ES-I3 (cell line): ENCODE measurements at regions not wholly inside any gene's neighbourhood (a gene's known extent, or its start where the extent isn't known, plus 50 kb on each side); places are given as distances from the start of the nearest gene placed in this dataset.
"Not testable (repeated sequence)": the region's sequence is repeated elsewhere in the genome, so short reads cannot be mapped to it uniquely, and the experiment has no call there.

Experiments used
- H3K36me3 ChIP-seq: 2 replicates; pipeline ENCODE4 v1.6.1; 2013; ENCODE audit warnings: mild to moderate bottlenecking, low read length, control low read depth, moderate library complexity; ENCODE audit not compliant: insufficient read depth
- H3K4me1 ChIP-seq: 2 replicates; pipeline ENCODE4 v1.6.1; 2013; ENCODE audit warnings: mild to moderate bottlenecking, control low read depth, low read length; ENCODE audit not compliant: insufficient read depth
- H3K9ac ChIP-seq: 2 replicates; pipeline ENCODE4 v1.6.1; 2013; ENCODE audit warnings: low read depth, mild to moderate bottlenecking, low read length, moderate library complexity
- H3K9me3 ChIP-seq: 2 replicates; pipeline ENCODE4 v1.6.1; 2013; ENCODE audit warnings: mild to moderate bottlenecking, low read length, moderate library complexity; ENCODE audit not compliant: control insufficient read depth, insufficient read depth

GRCh38 chr12:27873010-27873409 is 93.0 kb upstream of the MANSC4 start:
- Histone ChIP-seq H3K4me1 (no peaks in the 10 kb centered on the region), H3K9me3 (no peaks in the 10 kb centered on the region), H3K36me3 (no peaks in the 10 kb centered on the region), H3K9ac (no peak overlapping the region)

- Histone ChIP-seq H3K4me1 (no peaks in the 10 kb centered on the region), H3K36me3 (no peaks in the 10 kb centered on the region), H3K9ac (no peak overlapping the region), H3K9me3 (no peaks in the 10 kb centered on the region)
Observed at GRCh38 chr12:27871946-27872345, 91.9 kb upstream of the MANSC4 start.

DNA sequence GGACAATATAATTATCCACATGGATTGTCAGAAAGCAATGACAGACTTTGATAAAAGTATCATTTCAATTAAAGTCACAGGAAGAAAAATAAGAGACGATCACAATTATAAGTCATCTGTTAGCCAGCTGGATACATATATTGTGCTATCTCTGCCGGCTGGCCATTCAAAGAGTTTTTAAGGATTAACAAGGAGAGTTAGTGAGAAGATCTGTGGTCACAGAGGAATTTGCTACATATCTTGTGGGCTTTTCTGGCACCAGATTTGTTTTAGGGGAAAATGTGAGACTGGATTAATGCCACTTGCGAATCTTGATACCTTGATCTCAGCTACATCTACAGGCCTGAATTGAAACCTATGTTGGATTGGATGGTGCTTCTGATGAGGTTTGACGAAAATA is 90.9 kb upstream of the MANSC4 start:
- no peaks in the 10 kb centered on the region for H3K36me3 ChIP-seq
- H3K4me1 ChIP-seq, result no peaks in the 10 kb centered on the region
- no peak overlapping the region for H3K9ac ChIP-seq
- no peaks in the 10 kb centered on the region for H3K9me3 ChIP-seq

- H3K9ac ChIP-seq, result no peak overlapping the region
- no peaks in the 10 kb centered on the region for H3K4me1 ChIP-seq
- H3K36me3 ChIP-seq, result no peaks in the 10 kb centered on the region
- H3K9me3 ChIP-seq, result no peaks in the 10 kb centered on the region
Observed at GRCh38 chr12:27869567-27869966, 89.5 kb upstream of the MANSC4 start.

- H3K9ac ChIP-seq, result no peak overlapping the region
- no peaks in the 10 kb centered on the region for H3K4me1 ChIP-seq
- H3K9me3 ChIP-seq, result no peaks in the 10 kb centered on the region
- H3K36me3 ChIP-seq, result no peaks in the 10 kb centered on the region
Observed at GRCh38 chr12:27868139-27868538, 88.1 kb upstream of the MANSC4 start.

DNA sequence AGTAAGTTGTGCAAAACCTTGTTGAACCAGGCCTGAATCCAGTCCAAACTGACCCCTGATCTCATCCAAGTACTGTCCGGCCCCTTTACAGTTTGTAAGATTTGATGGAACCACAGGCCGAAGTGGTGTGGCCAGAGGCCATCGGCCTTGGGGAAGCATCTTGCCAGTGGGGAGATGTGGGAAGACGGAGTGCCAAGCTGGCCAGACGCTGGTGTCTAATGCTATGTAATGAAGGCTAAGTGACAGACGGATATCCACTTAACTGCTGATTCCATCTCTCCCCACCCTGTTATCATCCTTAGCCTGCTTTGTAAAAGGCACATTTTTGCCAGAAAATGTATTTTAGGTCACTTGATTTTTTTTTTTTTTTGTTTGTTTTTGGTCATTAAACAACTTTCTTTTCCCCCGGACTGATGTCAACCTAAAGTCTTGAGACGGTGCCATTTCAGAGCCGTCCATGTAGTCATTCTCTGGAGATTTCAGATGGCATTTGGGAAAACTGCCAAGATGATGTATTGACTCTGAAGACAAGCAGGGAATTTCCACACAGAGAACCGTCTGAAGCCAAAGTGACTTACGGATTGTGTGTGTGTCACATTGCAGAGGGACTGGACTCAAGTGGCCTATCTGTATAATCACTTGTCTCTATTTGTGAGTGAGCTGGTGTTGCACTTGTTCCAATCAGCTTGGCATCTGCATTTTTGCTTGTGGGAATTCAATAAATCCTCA is 86.5 kb upstream of the MANSC4 start:
- Histone ChIP-seq H3K4me1 (no peaks in the 10 kb centered on the region), H3K9ac (no peak overlapping the region), H3K36me3 (no peaks in the 10 kb centered on the region), H3K9me3 (no peaks in the 10 kb centered on the region)

GRCh38 chr12:27865421-27865820 is 85.4 kb upstream of the MANSC4 start:
- no peaks in the 10 kb centered on the region for H3K4me1 ChIP-seq
- no peaks in the 10 kb centered on the region for H3K36me3 ChIP-seq
- no peak overlapping the region for H3K9ac ChIP-seq
- H3K9me3 ChIP-seq, result no peaks in the 10 kb centered on the region

DNA sequence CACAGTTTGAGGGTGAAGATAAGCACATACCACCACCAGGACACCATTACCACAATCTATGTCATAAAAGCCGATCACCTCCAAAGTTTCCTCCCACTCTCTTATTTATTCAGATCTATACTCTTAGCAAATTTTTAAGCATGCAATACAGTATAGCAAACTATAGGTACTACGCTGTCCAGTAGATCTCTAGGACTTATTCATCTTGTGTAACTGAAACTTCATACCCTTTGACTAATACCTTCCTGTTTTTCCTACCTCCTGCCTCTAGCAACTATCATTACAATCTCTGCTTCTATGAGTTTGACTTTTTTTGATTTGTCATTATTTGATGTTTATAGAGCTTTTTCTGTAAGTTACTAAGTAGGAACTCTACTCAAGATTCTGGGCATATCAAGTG is 84.5 kb upstream of the MANSC4 start:
- Histone ChIP-seq H3K9ac (no peak overlapping the region), H3K36me3 (no peaks in the 10 kb centered on the region), H3K4me1 (no peaks in the 10 kb centered on the region), H3K9me3 (no peaks in the 10 kb centered on the region)

GRCh38 chr12:27863839-27864238 is 83.8 kb upstream of the MANSC4 start:
- Histone ChIP-seq H3K36me3 (no peaks in the 10 kb centered on the region), H3K9me3 (no peaks in the 10 kb centered on the region), H3K4me1 (no peaks in the 10 kb centered on the region), H3K9ac (no peak overlapping the region)

DNA sequence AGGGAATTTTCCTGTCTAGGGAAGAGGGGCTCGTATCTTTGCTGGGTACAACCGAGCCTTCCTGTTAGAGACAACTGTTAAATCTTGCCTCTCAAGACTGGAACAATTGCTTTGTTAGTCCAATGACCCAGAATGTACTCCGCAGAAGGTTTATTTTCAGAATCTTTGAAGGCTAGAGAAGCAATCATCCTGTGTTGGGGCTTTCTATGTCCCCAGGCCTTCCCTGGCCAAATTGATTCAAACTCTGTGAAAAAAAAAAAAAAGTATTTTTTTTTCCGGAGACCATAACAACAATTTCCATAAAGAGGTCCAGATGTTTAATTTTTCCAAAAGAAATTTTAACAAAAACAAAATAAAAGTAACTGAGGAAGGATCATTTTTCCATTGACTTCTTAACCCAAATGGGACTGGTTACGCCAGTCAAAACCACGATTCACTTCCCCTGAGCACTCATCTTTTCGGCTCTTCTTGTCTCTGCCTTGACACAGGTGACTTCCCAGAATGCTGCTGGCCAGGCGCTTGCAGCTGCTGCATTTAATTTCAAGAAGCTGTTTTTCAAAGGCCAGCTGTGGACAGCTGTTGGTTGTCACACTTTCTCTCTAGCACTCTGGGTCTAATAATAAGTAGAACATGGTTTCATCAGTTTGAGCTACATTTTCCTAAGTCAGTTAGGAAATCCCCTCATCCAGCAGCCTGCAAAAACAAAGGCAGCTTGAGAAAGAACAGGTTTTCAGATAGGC is 81.6 kb upstream of the MANSC4 start:
- Histone ChIP-seq H3K9me3 (no peaks in the 10 kb centered on the region), H3K4me1 (no peaks in the 10 kb centered on the region), H3K9ac (no peak overlapping the region), H3K36me3 (no peaks in the 10 kb centered on the region)

GRCh38 chr12:27859648-27860047 is 79.6 kb upstream of the MANSC4 start:
- Histone ChIP-seq H3K9me3 (no peaks in the 10 kb centered on the region), H3K9ac (no peak overlapping the region), H3K4me1 (no peaks in the 10 kb centered on the region), H3K36me3 (no peaks in the 10 kb centered on the region)

DNA sequence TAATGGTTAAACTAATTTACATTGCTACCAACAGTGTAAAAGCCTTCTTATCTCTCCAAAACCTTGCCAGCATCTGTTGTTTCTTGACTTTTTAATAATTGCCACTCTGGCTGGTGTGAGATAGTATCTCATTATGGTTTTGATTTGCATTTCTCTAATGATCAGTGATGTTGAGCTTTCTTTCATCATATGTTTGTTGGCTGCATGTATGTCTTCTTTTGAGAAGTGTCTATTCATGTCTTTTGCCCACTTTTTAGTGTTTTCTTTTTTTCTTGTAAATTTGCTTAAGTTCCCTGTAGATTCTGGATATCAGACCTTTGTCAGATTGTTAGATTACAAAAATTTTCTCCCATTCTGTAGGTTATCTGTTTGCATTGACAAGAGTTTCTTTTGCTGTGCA is 77.0 kb upstream of the MANSC4 start:
- not testable (repeated sequence) for H3K4me1 ChIP-seq, H3K9ac ChIP-seq, H3K36me3 ChIP-seq, H3K9me3 ChIP-seq

GRCh38 chr12:27852742-27853141 is 72.7 kb upstream of the MANSC4 start:
- no peaks in the 10 kb centered on the region for H3K9me3 ChIP-seq

More at GRCh38 chr12:27852742-27853141, 72.7 kb upstream of the MANSC4 start:
- Histone ChIP-seq H3K4me1 (no peaks in the 10 kb centered on the region), H3K36me3 (no peaks in the 10 kb centered on the region), H3K9ac (no peak overlapping the region)
